ENCODE measurements at regions not wholly inside any gene's neighbourhood (a gene's known extent, or its start where the extent isn't known, plus 50 kb on each side); places are given as distances from the start of the nearest gene placed in this dataset.

- no peak for DNase-seq (ENCODE audit: low read depth)
- no peak overlapping the region for H3K4me3 ChIP-seq (ENCODE audit: low read length)
- TF ChIP-seq, protein P1, sequence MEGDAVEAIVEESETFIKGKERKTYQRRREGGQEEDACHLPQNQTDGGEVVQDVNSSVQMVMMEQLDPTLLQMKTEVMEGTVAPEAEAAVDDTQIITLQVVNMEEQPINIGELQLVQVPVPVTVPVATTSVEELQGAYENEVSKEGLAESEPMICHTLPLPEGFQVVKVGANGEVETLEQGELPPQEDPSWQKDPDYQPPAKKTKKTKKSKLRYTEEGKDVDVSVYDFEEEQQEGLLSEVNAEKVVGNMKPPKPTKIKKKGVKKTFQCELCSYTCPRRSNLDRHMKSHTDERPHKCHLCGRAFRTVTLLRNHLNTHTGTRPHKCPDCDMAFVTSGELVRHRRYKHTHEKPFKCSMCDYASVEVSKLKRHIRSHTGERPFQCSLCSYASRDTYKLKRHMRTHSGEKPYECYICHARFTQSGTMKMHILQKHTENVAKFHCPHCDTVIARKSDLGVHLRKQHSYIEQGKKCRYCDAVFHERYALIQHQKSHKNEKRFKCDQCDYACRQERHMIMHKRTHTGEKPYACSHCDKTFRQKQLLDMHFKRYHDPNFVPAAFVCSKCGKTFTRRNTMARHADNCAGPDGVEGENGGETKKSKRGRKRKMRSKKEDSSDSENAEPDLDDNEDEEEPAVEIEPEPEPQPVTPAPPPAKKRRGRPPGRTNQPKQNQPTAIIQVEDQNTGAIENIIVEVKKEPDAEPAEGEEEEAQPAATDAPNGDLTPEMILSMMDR (conservative IDR thresholded peaks at IDR 0.05; ENCODE audit: low read depth, low read length), result no peak
Measured at GRCh38 chr11:131219646-131220045, 150.8 kb upstream of the NTM start.

DNA sequence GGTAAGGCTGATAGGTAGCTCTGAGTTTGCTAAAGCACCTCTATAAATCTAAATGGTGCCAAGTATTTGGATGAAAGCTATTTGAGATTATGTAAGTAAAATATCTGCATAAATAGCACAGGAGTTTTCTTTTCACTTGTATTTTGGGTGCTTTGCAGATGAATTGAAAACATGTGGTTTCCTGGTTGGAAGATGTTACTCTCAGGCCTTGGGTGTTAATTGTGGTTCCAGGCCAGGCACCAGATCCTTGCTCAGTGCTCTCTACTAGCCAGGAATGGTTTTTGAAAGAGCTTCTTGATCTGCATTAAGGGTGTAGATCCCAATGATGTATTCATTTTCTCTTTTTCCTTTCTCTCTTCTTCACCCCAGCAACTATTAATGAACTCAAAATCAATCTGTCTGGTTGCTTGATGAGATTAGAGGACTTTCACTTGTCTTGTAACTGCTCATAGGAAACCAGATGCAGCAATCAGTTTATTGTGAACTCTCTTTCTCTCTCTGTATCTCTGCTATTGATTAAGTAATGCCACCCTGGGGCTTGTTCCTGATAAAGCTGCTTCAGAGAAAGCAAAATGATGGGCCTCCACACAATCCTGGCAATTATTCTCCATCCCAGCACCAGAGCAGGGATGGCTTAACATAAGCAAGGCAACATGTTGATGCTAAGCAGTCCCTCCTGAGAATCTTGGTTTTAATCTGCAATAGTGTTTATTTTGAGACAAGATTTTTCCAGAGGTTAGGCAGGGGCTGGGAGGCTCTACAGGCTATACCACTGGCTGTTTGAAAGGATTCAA, 147.0 kb upstream of the NTM start:
- TF ChIP-seq, protein P1 (conservative IDR thresholded peaks at IDR 0.05; ENCODE audit: low read depth, low read length), result no peak
- no peak for DNase-seq (ENCODE audit: low read depth)
- no peak overlapping the region for H3K4me3 ChIP-seq (ENCODE audit: low read length)

DNA sequence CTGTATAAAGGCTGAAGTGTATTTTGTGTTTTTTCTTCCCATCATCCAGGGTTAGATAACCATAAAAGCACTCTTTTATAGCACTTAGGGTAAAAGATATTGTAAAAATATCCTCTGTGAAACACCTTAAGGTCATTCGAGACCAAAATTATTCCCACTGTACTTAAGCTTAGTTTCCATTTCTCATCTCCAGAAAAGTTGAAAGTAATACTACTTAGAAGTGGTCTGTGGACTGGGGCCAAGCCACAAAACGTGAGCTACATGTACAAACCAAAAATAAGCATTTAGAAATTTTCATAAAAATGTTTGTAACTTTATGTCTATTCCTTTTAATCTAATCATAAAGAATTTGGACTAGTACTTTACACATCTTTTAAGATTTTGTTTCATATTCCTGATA, 142.0 kb upstream of the NTM start:
- no peak overlapping the region for H3K4me3 ChIP-seq (ENCODE audit: low read length)
- no peak for DNase-seq (ENCODE audit: low read depth)
- TF ChIP-seq, protein P1 (conservative IDR thresholded peaks at IDR 0.05; ENCODE audit: low read depth, low read length), result no peak

DNA sequence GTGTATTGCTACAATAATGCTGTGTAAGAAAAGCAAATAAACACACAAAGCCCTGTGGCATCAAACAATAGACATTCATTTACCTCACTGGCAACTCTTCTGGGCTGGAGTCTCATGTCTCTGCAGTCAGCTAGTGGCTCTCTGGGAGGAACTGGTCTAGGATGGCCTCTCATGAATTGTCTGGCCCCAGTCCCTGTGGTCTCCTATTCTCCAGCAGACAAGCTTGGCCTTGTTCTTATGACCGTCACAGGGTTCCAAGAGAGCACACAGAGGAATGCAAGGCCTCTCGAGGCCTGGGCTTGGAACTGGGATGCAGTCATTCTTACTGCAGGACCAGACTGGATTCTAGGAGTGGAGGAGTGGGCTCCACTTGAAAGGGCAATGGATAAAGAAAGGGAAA, 141.2 kb upstream of the NTM start:
- DNase-seq (ENCODE audit: low read depth), result no peak
- TF ChIP-seq, protein P1 (conservative IDR thresholded peaks at IDR 0.05; ENCODE audit: low read depth, low read length), result no peak
- no peak overlapping the region for H3K4me3 ChIP-seq (ENCODE audit: low read length)

- TF ChIP-seq, protein P1 (conservative IDR thresholded peaks at IDR 0.05; ENCODE audit: low read depth, low read length), result no peak
- H3K4me3 ChIP-seq (ENCODE audit: low read length), result no peak overlapping the region
- DNase-seq (ENCODE audit: low read depth), result no peak
Measured at GRCh38 chr11:131231317-131231940, 139.0 kb upstream of the NTM start.

DNA sequence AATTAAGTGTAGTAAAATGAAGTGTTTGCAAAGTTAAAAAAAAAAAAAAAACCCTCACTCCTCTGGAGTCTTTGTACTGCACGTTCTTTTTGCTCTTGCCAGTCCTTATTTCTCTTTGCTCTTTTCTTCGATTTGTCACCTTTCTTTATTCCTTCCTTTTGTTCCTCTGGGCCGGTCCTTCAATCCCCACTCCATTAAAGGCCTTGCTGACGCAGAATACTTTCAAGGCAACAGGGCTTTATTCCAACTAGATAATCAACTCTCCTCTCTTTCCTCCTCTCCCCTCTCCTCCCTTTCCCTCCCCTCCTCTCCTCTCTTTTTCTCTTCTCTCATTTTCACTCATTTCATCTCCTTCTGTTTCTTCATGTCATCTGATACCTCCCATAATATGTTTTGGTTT, 138.2 kb upstream of the NTM start:
- H3K4me3 ChIP-seq (ENCODE audit: low read length), result no peak overlapping the region

More for the DNA sequence above, 138.2 kb upstream of the NTM start:
- DNase-seq (ENCODE audit: low read depth), result no peak
- TF ChIP-seq, protein P1 (conservative IDR thresholded peaks at IDR 0.05; ENCODE audit: low read depth, low read length), result no peak

Measured in retinal pigment epithelial cell (primary cell).